WTC11 (cell line): ENCODE measurements at regions not wholly inside any gene's neighbourhood (a gene's known extent, or its start where the extent isn't known, plus 50 kb on each side); places are given as distances from the start of the nearest gene placed in this dataset.

Experiments
- ATF3 ChIP-seq: sonication (generic); formaldehyde crosslinking; conservative IDR thresholded peaks from 2 replicates; pipeline ENCODE4 v1.8.1; 2022; ENCODE audit warnings: mild to moderate bottlenecking, missing genetic modification reagents
- ATF6 ChIP-seq: sonication (generic); formaldehyde crosslinking; IDR thresholded peaks from 2 replicates; pipeline ENCODE4 v1.8.1; 2023; ENCODE audit warnings: mild to moderate bottlenecking, missing genetic modification reagents
- CREB1 ChIP-seq: sonication (generic); formaldehyde crosslinking; IDR thresholded peaks from 2 replicates; pipeline ENCODE4 v1.8.0; 2023; ENCODE audit warnings: mild to moderate bottlenecking, missing genetic modification reagents
- CREM ChIP-seq: sonication (generic); formaldehyde crosslinking; IDR thresholded peaks from 2 replicates; pipeline ENCODE4 v1.8.1; 2022; ENCODE audit warnings: mild to moderate bottlenecking, missing genetic modification reagents, moderate library complexity
- CTCF ChIP-seq: fragments of 200-600 bp; IDR thresholded peaks from 2 replicates; pipeline ENCODE4 v1.8.0; 2022; ENCODE audit warnings: antibody characterized with exemption
- IRF2 ChIP-seq: sonication (generic); formaldehyde crosslinking; IDR thresholded peaks from 2 replicates; pipeline ENCODE4 v1.8.0; 2022; ENCODE audit warnings: low read depth, missing genetic modification reagents, borderline replicate concordance
- MYBL2 ChIP-seq: sonication (generic); formaldehyde crosslinking; IDR thresholded peaks from 2 replicates; pipeline ENCODE4 v1.8.1; 2023; ENCODE audit warnings: mild to moderate bottlenecking, moderate library complexity, missing genetic modification reagents
- NR2C2 ChIP-seq: sonication (generic); formaldehyde crosslinking; IDR thresholded peaks from 2 replicates; pipeline ENCODE4 v1.8.0; 2022; ENCODE audit warnings: mild to moderate bottlenecking, missing genetic modification reagents
- SMAD3 ChIP-seq: sonication (generic); formaldehyde crosslinking; IDR thresholded peaks from 2 replicates; pipeline ENCODE4 v1.8.0; 2022; ENCODE audit warnings: missing genetic modification reagents, mild to moderate bottlenecking, borderline replicate concordance
- TCF7 ChIP-seq: sonication (generic); formaldehyde crosslinking; IDR thresholded peaks from 2 replicates; pipeline ENCODE4 v1.8.0; 2022; ENCODE audit warnings: mild to moderate bottlenecking, low read depth, missing genetic modification reagents, moderate library complexity
- ZNF232 ChIP-seq: sonication (generic); formaldehyde crosslinking; IDR thresholded peaks from 2 replicates; pipeline ENCODE4 v1.8.0; 2022; ENCODE audit warnings: mild to moderate bottlenecking, missing genetic modification reagents
- ZNF263 ChIP-seq: sonication (generic); formaldehyde crosslinking; IDR thresholded peaks from 2 replicates; pipeline ENCODE4 v1.8.1; 2022; ENCODE audit warnings: low read depth, mild to moderate bottlenecking, moderate library complexity, missing genetic modification reagents
- ZNF416 ChIP-seq: fragments of 250-450 bp; sonication (Bioruptor Pico); IDR thresholded peaks from 2 replicates; pipeline ENCODE4 v1.9.0; 2021; ENCODE audit warnings: mild to moderate bottlenecking, inconsistent platforms

- TF ChIP-seq CTCF (no peak), NR2C2 (CRISPR knock-in tag) (no peak), IRF2 (CRISPR knock-in tag) (no peak), ATF6 (CRISPR knock-in tag) (no peak), CREB1 (CRISPR knock-in tag) (no peak), ATF3 (CRISPR knock-in tag) (no peak), TCF7 (CRISPR knock-in tag) (no peak), SMAD3 (CRISPR knock-in tag) (no peak), CREM (CRISPR knock-in tag) (no peak), ZNF416 (CRISPR knock-in tag) (no peak), ZNF263 (no peak), MYBL2 (no peak), ZNF232 (CRISPR knock-in tag) (no peak)
These were observed 119.2 kb downstream of the METRNL start for GRCh38 chr17:83198366-83199341.
